ENCODE measurements at regions not wholly inside any gene's neighbourhood (a gene's known extent, or its start where the extent isn't known, plus 50 kb on each side); places are given as distances from the start of the nearest gene placed in this dataset.

- no peak for TF ChIP-seq POLR2AphosphoS5 (IDR thresholded peaks at IDR 0.05; ENCODE audit: low read depth)
- TF ChIP-seq CTCF (conservative IDR thresholded peaks at IDR 0.05; ENCODE audit: low read depth in 2 of 2), result no peak
- no peak for TF ChIP-seq EZH2phosphoT487 (IDR thresholded peaks at IDR 0.05; ENCODE audit: unreplicated experiment)
- TF ChIP-seq JUNB (IDR thresholded peaks at IDR 0.05; ENCODE audit: unreplicated experiment), result no peak
- TF ChIP-seq ZNF331 (CRISPR knock-in tag; IDR thresholded peaks at IDR 0.05; ENCODE audit: low read depth), result no peak
- TF ChIP-seq EZH2 (IDR thresholded peaks at IDR 0.05; ENCODE audit: low read depth, unreplicated experiment), result no peak
- TF ChIP-seq, protein P1, sequence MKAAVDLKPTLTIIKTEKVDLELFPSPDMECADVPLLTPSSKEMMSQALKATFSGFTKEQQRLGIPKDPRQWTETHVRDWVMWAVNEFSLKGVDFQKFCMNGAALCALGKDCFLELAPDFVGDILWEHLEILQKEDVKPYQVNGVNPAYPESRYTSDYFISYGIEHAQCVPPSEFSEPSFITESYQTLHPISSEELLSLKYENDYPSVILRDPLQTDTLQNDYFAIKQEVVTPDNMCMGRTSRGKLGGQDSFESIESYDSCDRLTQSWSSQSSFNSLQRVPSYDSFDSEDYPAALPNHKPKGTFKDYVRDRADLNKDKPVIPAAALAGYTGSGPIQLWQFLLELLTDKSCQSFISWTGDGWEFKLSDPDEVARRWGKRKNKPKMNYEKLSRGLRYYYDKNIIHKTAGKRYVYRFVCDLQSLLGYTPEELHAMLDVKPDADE (IDR thresholded peaks at IDR 0.05), result no peak
Observed at GRCh38 chr21:30943243-30943642, 61.9 kb upstream of the KRTAP11-1 start.
